ENCODE measurements at regions not wholly inside any gene's neighbourhood (a gene's known extent, or its start where the extent isn't known, plus 50 kb on each side); places are given as distances from the start of the nearest gene placed in this dataset.

DNA sequence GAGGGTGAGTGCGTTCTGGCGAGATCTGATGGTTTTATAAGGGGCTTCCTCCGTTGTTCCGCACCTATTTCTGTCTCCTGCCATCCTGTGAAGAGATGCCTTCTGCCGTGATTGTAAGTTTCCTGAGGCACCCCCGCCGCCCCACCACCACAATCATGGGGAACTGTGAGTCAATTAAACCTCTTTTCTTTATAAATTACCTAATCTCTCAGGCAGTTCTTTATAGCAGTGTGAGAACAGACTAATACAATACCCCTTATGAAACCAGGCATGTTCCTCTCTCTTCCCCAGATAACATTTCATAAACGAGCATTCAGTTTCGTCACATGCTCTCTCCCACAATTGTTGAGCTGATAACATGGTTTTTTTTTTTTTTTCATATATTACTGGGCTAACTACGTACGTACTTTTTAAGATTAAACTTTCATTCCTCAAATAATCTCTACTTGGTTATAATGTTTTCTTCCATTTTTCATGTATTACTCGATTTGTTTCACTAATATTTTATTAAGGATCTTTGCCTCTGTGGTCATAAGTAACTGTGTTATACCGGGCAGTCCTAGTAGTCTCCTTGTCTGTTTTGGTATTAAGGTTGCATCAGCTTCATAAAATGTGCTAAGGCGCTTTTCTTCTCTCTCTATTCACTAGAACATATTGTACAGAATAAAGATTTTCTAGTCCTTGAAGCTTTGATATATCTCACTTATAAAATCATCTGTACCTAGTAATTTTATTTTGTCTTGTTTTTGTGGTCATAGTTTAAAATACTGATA, 64.9 kb upstream of the MVB12B start:
- TF ChIP-seq, protein P1, sequence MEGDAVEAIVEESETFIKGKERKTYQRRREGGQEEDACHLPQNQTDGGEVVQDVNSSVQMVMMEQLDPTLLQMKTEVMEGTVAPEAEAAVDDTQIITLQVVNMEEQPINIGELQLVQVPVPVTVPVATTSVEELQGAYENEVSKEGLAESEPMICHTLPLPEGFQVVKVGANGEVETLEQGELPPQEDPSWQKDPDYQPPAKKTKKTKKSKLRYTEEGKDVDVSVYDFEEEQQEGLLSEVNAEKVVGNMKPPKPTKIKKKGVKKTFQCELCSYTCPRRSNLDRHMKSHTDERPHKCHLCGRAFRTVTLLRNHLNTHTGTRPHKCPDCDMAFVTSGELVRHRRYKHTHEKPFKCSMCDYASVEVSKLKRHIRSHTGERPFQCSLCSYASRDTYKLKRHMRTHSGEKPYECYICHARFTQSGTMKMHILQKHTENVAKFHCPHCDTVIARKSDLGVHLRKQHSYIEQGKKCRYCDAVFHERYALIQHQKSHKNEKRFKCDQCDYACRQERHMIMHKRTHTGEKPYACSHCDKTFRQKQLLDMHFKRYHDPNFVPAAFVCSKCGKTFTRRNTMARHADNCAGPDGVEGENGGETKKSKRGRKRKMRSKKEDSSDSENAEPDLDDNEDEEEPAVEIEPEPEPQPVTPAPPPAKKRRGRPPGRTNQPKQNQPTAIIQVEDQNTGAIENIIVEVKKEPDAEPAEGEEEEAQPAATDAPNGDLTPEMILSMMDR (conservative IDR thresholded peaks at IDR 0.05; ENCODE audit: control insufficient read depth, insufficient read depth, low read depth, low read length): no peak
- DNase-seq (ENCODE audit: low read depth): no peak
- no peak overlapping the region for H3K4me3 ChIP-seq (ENCODE audit: control insufficient read depth, low read depth, low read length)

DNA sequence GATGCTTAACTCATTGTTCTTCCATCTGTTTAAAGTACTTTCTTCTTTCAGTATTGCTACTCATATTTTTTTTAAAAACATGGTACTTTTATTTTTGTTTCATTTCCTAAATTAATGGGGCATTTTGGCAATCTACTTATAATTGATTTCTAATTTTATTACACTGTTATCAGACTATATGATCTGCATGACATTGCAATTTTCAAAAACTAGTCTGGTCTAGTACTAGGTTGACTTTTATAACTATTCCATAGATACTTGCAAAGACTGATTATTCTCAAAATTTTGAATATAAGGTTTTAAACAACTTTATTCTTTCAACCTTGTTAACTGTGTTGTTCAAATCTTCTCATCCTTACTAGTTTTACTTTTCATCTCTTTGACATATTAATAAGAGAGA, 63.9 kb upstream of the MVB12B start:
- no peak for DNase-seq (ENCODE audit: low read depth)
- no peak overlapping the region for H3K4me3 ChIP-seq (ENCODE audit: control insufficient read depth, low read depth, low read length)
- TF ChIP-seq, protein P1 (conservative IDR thresholded peaks at IDR 0.05; ENCODE audit: control insufficient read depth, insufficient read depth, low read depth, low read length): no peak

DNA sequence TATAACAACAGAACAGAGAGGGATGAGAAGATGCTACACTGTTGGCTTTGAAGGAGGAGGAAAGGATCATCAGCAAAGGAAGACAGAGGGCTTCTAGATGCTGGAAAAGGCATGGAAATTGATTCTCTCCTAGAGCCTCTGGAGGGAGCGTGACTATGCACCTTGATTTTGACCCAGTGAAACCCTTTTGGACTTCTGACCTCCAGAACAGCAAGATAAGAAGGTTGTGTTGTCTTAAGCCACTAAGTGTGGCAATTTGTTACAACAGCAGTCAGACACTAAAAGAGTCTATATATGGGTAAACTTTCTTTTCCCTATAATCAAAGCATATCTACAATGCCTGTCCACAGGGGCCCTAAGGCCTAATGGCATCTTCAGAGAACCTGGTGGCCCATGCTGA, 56.1 kb upstream of the MVB12B start:
- no peak overlapping the region for H3K4me3 ChIP-seq (ENCODE audit: control insufficient read depth, low read depth, low read length)
- TF ChIP-seq, protein P1 (conservative IDR thresholded peaks at IDR 0.05; ENCODE audit: control insufficient read depth, insufficient read depth, low read depth, low read length): no peak
- no peak for DNase-seq (ENCODE audit: low read depth)

DNA sequence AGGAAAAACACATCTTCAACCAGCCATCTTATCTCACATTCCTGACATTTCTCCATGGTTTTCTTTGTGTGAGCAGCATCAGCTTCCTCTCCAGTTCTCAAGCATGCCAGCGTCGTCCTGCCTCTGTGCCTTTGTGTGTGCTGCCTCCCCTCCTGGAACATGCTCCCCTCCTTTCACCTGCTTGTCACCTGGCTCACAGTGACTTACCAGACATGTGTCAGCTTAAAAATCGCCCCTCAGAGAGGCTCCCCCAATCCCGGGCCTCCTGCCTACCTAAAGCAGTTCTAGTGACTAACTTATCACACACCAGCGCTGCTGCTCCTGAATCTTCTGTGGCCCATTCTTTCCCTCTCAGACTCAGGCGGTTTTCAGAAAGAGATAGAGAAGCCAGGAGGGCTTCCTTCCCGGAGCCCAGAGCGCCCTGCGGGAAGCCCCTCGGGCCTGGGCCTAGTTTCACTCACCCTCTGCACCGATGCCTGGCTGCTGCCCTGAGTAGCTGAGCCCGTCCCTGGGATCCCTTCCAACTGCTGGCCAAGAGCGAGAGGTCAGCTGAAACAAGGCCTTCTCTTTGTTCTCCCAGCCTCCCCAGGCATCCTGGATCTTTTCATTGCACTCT, 51.1 kb upstream of the MVB12B start:
- no peak for DNase-seq (ENCODE audit: low read depth)
- no peak overlapping the region for H3K4me3 ChIP-seq (ENCODE audit: control insufficient read depth, low read depth, low read length)
- TF ChIP-seq, protein P1 (conservative IDR thresholded peaks at IDR 0.05; ENCODE audit: control insufficient read depth, insufficient read depth, low read depth, low read length): no peak

DNA sequence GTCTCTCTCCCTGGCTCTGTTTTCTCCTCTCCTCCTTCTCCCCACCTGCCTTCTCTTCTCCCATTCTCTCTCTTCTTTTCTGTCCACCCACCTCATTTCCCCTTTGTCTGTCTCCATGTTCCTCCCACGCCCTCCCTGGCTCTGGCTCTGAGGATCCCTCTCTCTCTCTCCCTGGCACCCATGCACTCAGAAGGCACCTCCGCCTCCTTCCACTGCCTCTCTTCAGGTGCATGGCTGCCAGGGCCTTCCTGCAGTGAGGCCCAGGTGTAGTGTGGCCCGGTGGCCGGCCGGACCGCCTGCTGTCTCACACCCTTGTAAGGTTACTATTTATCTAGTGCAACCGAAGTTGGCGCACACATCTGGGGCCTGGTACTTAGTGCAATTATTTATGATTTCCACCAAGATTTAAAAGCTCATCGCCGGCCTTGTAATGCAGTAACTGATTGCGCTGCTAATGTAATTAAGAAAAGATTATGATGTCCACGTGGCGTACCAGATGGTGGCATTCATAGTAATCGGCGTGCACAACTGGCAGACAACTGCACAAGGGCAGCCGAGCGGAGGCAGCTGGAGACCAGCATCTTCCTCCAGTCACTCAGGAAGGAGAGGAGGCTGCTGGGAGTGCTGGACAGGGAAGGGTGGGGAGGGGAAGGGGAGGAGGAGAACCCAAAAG, 50.4 kb upstream of the MVB12B start:
- no peak for DNase-seq (ENCODE audit: low read depth)
- TF ChIP-seq, protein P1 (conservative IDR thresholded peaks at IDR 0.05; ENCODE audit: control insufficient read depth, insufficient read depth, low read depth, low read length): no peak
- H3K4me3 ChIP-seq (ENCODE audit: control insufficient read depth, low read depth, low read length): no peak overlapping the region

All from fibroblast of mammary gland (primary cell).